CD4-positive, alpha-beta T cell treated with Interleukin-6 for 4 hours (primary cell): ENCODE measurements at regions not wholly inside any gene's neighbourhood (a gene's known extent, or its start where the extent isn't known, plus 50 kb on each side); places are given as distances from the start of the nearest gene placed in this dataset.
"Not testable (repeated sequence)": the region's sequence is repeated elsewhere in the genome, so short reads cannot be mapped to it uniquely, and the experiment has no call there.

ENCODE experiments used
- DNase-seq: peaks from one replicate; pipeline ENCODE4 v3.0.0-alpha.2; 2020; ENCODE audit warnings: mixed read lengths

GRCh38 chr6:134784336-134784735 lies 165.6 kb downstream of the ALDH8A1 start:
- DNase-seq = no peak

- DNase-seq = no peak
Observed at GRCh38 chr6:134778431-134778830, 171.5 kb downstream of the ALDH8A1 start.

GRCh38 chr6:134774201-134774638 lies 175.7 kb downstream of the ALDH8A1 start:
- DNase-seq = no peak

GRCh38 chr6:134772671-134773360 lies 177.1 kb downstream of the ALDH8A1 start:
- no peak for DNase-seq

GRCh38 chr6:134768931-134769330 lies 181.0 kb downstream of the ALDH8A1 start:
- no peak for DNase-seq

- DNase-seq = no peak
Observed at GRCh38 chr6:134766497-134766896, 183.4 kb downstream of the ALDH8A1 start.

- DNase-seq = no peak
Observed at GRCh38 chr6:134764741-134765140, 185.2 kb downstream of the ALDH8A1 start.

GRCh38 chr6:134763575-134763974 lies 186.3 kb downstream of the ALDH8A1 start:
- not testable (repeated sequence) for DNase-seq

- no peak for DNase-seq
Observed at GRCh38 chr6:134758621-134759020, 191.3 kb downstream of the ALDH8A1 start.

- DNase-seq = no peak
Observed at GRCh38 chr6:134757911-134758361, 192.0 kb downstream of the ALDH8A1 start.

GRCh38 chr6:134756374-134757025 lies 193.4 kb downstream of the ALDH8A1 start:
- no peak for DNase-seq

GRCh38 chr6:134754013-134754690 lies 195.7 kb downstream of the ALDH8A1 start:
- no peak for DNase-seq

- DNase-seq = no peak
Observed at GRCh38 chr6:134753001-134753400, 196.9 kb downstream of the ALDH8A1 start.

GRCh38 chr6:134752445-134752844 lies 197.5 kb downstream of the ALDH8A1 start:
- no peak for DNase-seq

- DNase-seq = no peak
Observed at GRCh38 chr6:134750669-134751068, 199.2 kb downstream of the ALDH8A1 start.

- DNase-seq = no peak
Observed at GRCh38 chr6:134748484-134748883, 201.4 kb downstream of the ALDH8A1 start.

GRCh38 chr6:134747197-134747596 lies 202.7 kb downstream of the ALDH8A1 start:
- not testable (repeated sequence) for DNase-seq

- DNase-seq = no peak
Observed at GRCh38 chr6:134746140-134746539, 203.8 kb downstream of the ALDH8A1 start.

- DNase-seq = not testable (repeated sequence)
Observed at GRCh38 chr6:134745192-134745591, 204.7 kb downstream of the ALDH8A1 start.

GRCh38 chr6:134744301-134744700 lies 205.6 kb downstream of the ALDH8A1 start:
- no peak for DNase-seq

- no peak for DNase-seq
Observed at GRCh38 chr6:134741200-134741536, 208.7 kb downstream of the ALDH8A1 start.

- no peak for DNase-seq
Observed at GRCh38 chr6:134740473-134741199, 209.3 kb downstream of the ALDH8A1 start.

- DNase-seq = no peak
Observed at GRCh38 chr6:134740027-134740373, 209.9 kb downstream of the ALDH8A1 start.
